CD14-positive monocyte (primary cell): ENCODE measurements at regions not wholly inside any gene's neighbourhood (a gene's known extent, or its start where the extent isn't known, plus 50 kb on each side); places are given as distances from the start of the nearest gene placed in this dataset.

Experiments used
- DNase-seq, 3 donors: peaks; one replicate each; pipeline ENCODE4 v3.0.0-alpha.2; 2011 to 2022
- H2AFZ ChIP-seq: 2 replicates; pipeline ENCODE4 v1.6.0; 2012; ENCODE audit warnings: mild to moderate bottlenecking, low read depth, low read length, inconsistent platforms; ENCODE audit not compliant: insufficient read depth, poor library complexity, severe bottlenecking
- H3K27ac ChIP-seq, 2 donors: 1 replicate in 1 of 2; 2 replicates in 1 of 2; pipeline ENCODE4 v1.5.1; 2012 to 2013; ENCODE audit warnings: low read length in 2 of 2, control low read depth in 1 of 2, inconsistent platforms in 1 of 2, low read depth in 1 of 2, mild to moderate bottlenecking in 1 of 2
- H3K27me3 ChIP-seq, 2 donors: one replicate each; pipeline versions ENCODE4 v1.6.0 to v1.6.1; 2011 to 2013; ENCODE audit warnings: low read length in 2 of 2; ENCODE audit not compliant: control insufficient read depth in 2 of 2, insufficient read depth in 2 of 2
- H3K36me3 ChIP-seq, 2 donors: replicated peaks in 1 of 2; 1 replicate in 1 of 2; 2 replicates in 1 of 2; pipeline versions ENCODE4 v1.5.1 to v1.6.1; 2012 to 2013; ENCODE audit warnings: low read length in 2 of 2, control low read depth in 1 of 2, inconsistent platforms in 1 of 2, mild to moderate bottlenecking in 1 of 2; ENCODE audit not compliant: insufficient read depth in 2 of 2, control insufficient read depth in 1 of 2
- H3K4me1 ChIP-seq, 2 donors: 1 replicate in 1 of 2; 2 replicates in 1 of 2; pipeline versions ENCODE4 v1.5.1 to v1.6.1; 2012 to 2013; ENCODE audit warnings: low read length in 2 of 2, control low read depth in 1 of 2, inconsistent platforms in 1 of 2, mild to moderate bottlenecking in 1 of 2, moderate library complexity in 1 of 2; ENCODE audit not compliant: insufficient read depth in 2 of 2, control insufficient read depth in 1 of 2
- H3K4me2 ChIP-seq: replicated peaks from 2 replicates; pipeline ENCODE3; 2012; ENCODE audit warnings: low read length, moderate library complexity, mild to moderate bottlenecking; ENCODE audit not compliant: poor library complexity, severe bottlenecking; ENCODE audit errors: extremely low read depth
- H3K4me3 ChIP-seq, 3 experiments: fragments of 200-600 bp in 1 of 3; sonication (generic) in 1 of 3; replicated peaks in 1 of 3; 1 replicate in 2 of 3; 2 replicates in 1 of 3; pipeline ENCODE4 v1.5.1; 2011 to 2013; ENCODE audit warnings: low read length in 3 of 3, mild to moderate bottlenecking in 3 of 3, control low read depth in 2 of 3, low read depth in 2 of 3, inconsistent platforms in 1 of 3, moderate library complexity in 1 of 3
- H3K79me2 ChIP-seq: 2 replicates; pipeline ENCODE4 v1.6.0; 2012; ENCODE audit warnings: mild to moderate bottlenecking, control low read depth, inconsistent platforms, low read length, moderate library complexity; ENCODE audit not compliant: insufficient read depth
- H3K9ac ChIP-seq: 2 replicates; pipeline ENCODE4 v1.6.0; 2017; ENCODE audit warnings: low read length, mild to moderate bottlenecking; ENCODE audit not compliant: insufficient read depth, poor library complexity, severe bottlenecking
- H3K9me3 ChIP-seq, 2 donors: replicated peaks in 1 of 2; 1 replicate in 1 of 2; 2 replicates in 1 of 2; pipeline versions ENCODE4 v1.5.1 to v1.6.1; 2012 to 2013; ENCODE audit warnings: low read length in 2 of 2, control low read depth in 1 of 2; ENCODE audit not compliant: control insufficient read depth in 1 of 2, insufficient read depth in 1 of 2
- H4K20me1 ChIP-seq: 2 replicates; pipeline ENCODE4 v1.6.0; 2012; ENCODE audit warnings: mild to moderate bottlenecking, low read length, control low read depth, moderate library complexity; ENCODE audit not compliant: insufficient read depth
- H3K27ac Mint-ChIP-seq, 7 donors: one replicate each; pipeline ENCODE4 v1.8.0; 2020; ENCODE audit warnings: mild to moderate bottlenecking in 7 of 7, mixed read lengths in 7 of 7, moderate library complexity in 6 of 7, inconsistent platforms in 2 of 7
- H3K27me3 Mint-ChIP-seq, 3 donors: one replicate each; pipeline ENCODE4 v1.8.0; 2021 to 2022; ENCODE audit warnings: low read depth in 3 of 3, mild to moderate bottlenecking in 3 of 3, mixed read lengths in 3 of 3, moderate library complexity in 3 of 3, inconsistent platforms in 1 of 3
- H3K36me3 Mint-ChIP-seq, 2 donors: one replicate each; pipeline ENCODE4 v1.8.0; 2020; ENCODE audit warnings: mixed read lengths in 2 of 2, inconsistent platforms in 1 of 2, mild to moderate bottlenecking in 1 of 2
- H3K4me1 Mint-ChIP-seq: one replicate; pipeline ENCODE4 v1.8.0; 2020; ENCODE audit warnings: mild to moderate bottlenecking, mixed read lengths
- H3K4me3 Mint-ChIP-seq, 2 donors: one replicate each; pipeline ENCODE4 v1.8.0; 2020; ENCODE audit warnings: mild to moderate bottlenecking in 2 of 2, mixed read lengths in 2 of 2, moderate library complexity in 1 of 2
- H3K9me3 Mint-ChIP-seq, 7 donors: one replicate each; pipeline ENCODE4 v1.8.0; 2020 to 2022; ENCODE audit warnings: mixed read lengths in 7 of 7, mild to moderate bottlenecking in 6 of 7, moderate library complexity in 6 of 7, inconsistent platforms in 2 of 7
- WGBS: methylation state at CpG from one replicate; pipeline ENCODE4 v1.1.5; 2013; ENCODE audit warnings: missing lambda C conversion rate; ENCODE audit not compliant: insufficient coverage; 5-methylcytosine and 5-hydroxymethylcytosine counted together
- intact Hi-C, 2 donors: fragments of 100-400 bp; cut with micrococcal nuclease; formaldehyde crosslinking; loops; one replicate each; pipeline versions ENCODE4 v1.15.0 to v1.15.1; 2023
- TF ChIP-seq, protein P1 (sequence below): fragments of 200-600 bp; IDR thresholded peaks from one replicate; pipeline ENCODE4 v1.8.0; 2022; ENCODE audit warnings: antibody characterized with exemption, mild to moderate bottlenecking

- Histone ChIP-seq H3K4me3 (no peak overlapping the region), H2AFZ (no peak overlapping the region), H3K4me1 (no peaks in the 10 kb centered on the region), H3K79me2 (no peaks in the 10 kb centered on the region), H3K36me3 (no peaks in the 10 kb centered on the region), H3K4me2 (no peak overlapping the region), H4K20me1 (no peaks in the 10 kb centered on the region), H3K9me3 (peaks cover 5 to 7% of the 10 kb centered on the region in 2 donors), H3K9ac (no peak overlapping the region), H3K27ac (no peak overlapping the region), H3K27me3 (no peaks in the 10 kb centered on the region)
- Mint-ChIP-seq H3K4me3 (no peak overlapping the region), H3K4me1 (no peaks in the 10 kb centered on the region), H3K9me3 (peaks cover 0 to 3% (median 2%) of the 10 kb centered on the region in 7 donors), H3K27ac (no peak overlapping the region), H3K27me3 (no peaks in the 10 kb centered on the region), H3K36me3 (no peaks in the 10 kb centered on the region)
- TF ChIP-seq, protein P1, sequence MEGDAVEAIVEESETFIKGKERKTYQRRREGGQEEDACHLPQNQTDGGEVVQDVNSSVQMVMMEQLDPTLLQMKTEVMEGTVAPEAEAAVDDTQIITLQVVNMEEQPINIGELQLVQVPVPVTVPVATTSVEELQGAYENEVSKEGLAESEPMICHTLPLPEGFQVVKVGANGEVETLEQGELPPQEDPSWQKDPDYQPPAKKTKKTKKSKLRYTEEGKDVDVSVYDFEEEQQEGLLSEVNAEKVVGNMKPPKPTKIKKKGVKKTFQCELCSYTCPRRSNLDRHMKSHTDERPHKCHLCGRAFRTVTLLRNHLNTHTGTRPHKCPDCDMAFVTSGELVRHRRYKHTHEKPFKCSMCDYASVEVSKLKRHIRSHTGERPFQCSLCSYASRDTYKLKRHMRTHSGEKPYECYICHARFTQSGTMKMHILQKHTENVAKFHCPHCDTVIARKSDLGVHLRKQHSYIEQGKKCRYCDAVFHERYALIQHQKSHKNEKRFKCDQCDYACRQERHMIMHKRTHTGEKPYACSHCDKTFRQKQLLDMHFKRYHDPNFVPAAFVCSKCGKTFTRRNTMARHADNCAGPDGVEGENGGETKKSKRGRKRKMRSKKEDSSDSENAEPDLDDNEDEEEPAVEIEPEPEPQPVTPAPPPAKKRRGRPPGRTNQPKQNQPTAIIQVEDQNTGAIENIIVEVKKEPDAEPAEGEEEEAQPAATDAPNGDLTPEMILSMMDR = no peak
- DNase-seq = no peak
- no CpG with 5 or more reads among the region's 4 CpGs for WGBS
- intact Hi-C loops = no loop called here
Measured at GRCh38 chr13:85230691-85231093, 568.5 kb downstream of the SLITRK6 start.

GRCh38 chr13:85228692-85229091, 570.5 kb downstream of the SLITRK6 start:
- Mint-ChIP-seq H3K36me3 (no peaks in the 10 kb centered on the region), H3K27ac (no peak overlapping the region)
- TF ChIP-seq, protein P1 = no peak

More at GRCh38 chr13:85228692-85229091, 570.5 kb downstream of the SLITRK6 start:
- Histone ChIP-seq H3K79me2 (no peaks in the 10 kb centered on the region), H3K27me3 (no peaks in the 10 kb centered on the region), H4K20me1 (no peaks in the 10 kb centered on the region), H3K4me2 (no peak overlapping the region), H3K36me3 (no peaks in the 10 kb centered on the region), H3K9me3 (peaks cover 5 to 7% of the 10 kb centered on the region in 2 donors), H2AFZ (no peak overlapping the region), H3K9ac (no peak overlapping the region), H3K27ac (no peak overlapping the region), H3K4me1 (no peaks in the 10 kb centered on the region), H3K4me3 (no peak overlapping the region)
- no CpG with 5 or more reads among the region's 2 CpGs for WGBS
- no peak overlapping the region for H3K4me3 Mint-ChIP-seq
- no peaks in the 10 kb centered on the region for H3K27me3 Mint-ChIP-seq
- no peak for DNase-seq
- intact Hi-C loops = no loop called here
- H3K4me1 Mint-ChIP-seq = no peaks in the 10 kb centered on the region
- H3K9me3 Mint-ChIP-seq = peaks cover 0 to 4% (median 3%) of the 10 kb centered on the region in 7 donors
